ENCODE measurements at regions not wholly inside any gene's neighbourhood (a gene's known extent, or its start where the extent isn't known, plus 50 kb on each side); places are given as distances from the start of the nearest gene placed in this dataset.
A peak's percentile ranks its signal among the peaks of the same experiment; 100 is the strongest.

- TF ChIP-seq CTCF (IDR thresholded peaks at IDR 0.05) (peak; percentile 83), ZFX (IDR thresholded peaks at IDR 0.05; ENCODE audit: borderline replicate concordance) (no peak)
These were observed 255.7 kb upstream of the MKLN1 start for GRCh38 chr7:131071786-131072504.

All from 22Rv1 (cell line).